Right atrium auricular region (tissue), 2 donors: ENCODE measurements at regions not wholly inside any gene's neighbourhood (a gene's known extent, or its start where the extent isn't known, plus 50 kb on each side); places are given as distances from the start of the nearest gene placed in this dataset.
"Not testable (repeated sequence)": the region's sequence is repeated elsewhere in the genome, so short reads cannot be mapped to it uniquely, and the experiment has no call there.

Source experiments
- DNase-seq: peaks from one replicate; pipeline ENCODE4 v3.0.0-alpha.2; 2019; ENCODE audit warnings: low spot score
- H3K27ac ChIP-seq, 2 donors: fragments of 200-600 bp; sonication (generic); 1 replicate in 1 of 2; 2 replicates in 1 of 2; pipeline ENCODE4 v1.5.1; 2016 to 2019
- H3K27me3 ChIP-seq, 2 donors: fragments of 200-600 bp; sonication (generic); one replicate each; pipeline versions ENCODE4 v1.5.1 to v1.6.0; 2017 to 2019
- H3K36me3 ChIP-seq: fragments of 200-600 bp; sonication (generic); one replicate; pipeline ENCODE4 v1.5.1; 2016
- H3K4me1 ChIP-seq, 2 donors: fragments of 200-600 bp; sonication (generic); one replicate each; pipeline versions ENCODE4 v1.5.1 to v1.6.0; 2017 to 2019
- H3K4me3 ChIP-seq, 2 donors: fragments of 200-600 bp; sonication (generic); 1 replicate in 1 of 2; 2 replicates in 1 of 2; pipeline ENCODE4 v1.5.1; 2017 to 2019; ENCODE audit warnings: mild to moderate bottlenecking in 1 of 2, moderate library complexity in 1 of 2
- H3K9me3 ChIP-seq, 2 donors: fragments of 200-600 bp; sonication (generic); one replicate each; pipeline ENCODE4 v1.5.1; 2019
- TF ChIP-seq, protein P1 (sequence below), 2 donors: fragments of 200-600 bp; sonication (generic); IDR thresholded peaks; one replicate each; pipeline ENCODE4 v1.5.1; 2019; ENCODE audit warnings: antibody characterized with exemption in 2 of 2

DNA sequence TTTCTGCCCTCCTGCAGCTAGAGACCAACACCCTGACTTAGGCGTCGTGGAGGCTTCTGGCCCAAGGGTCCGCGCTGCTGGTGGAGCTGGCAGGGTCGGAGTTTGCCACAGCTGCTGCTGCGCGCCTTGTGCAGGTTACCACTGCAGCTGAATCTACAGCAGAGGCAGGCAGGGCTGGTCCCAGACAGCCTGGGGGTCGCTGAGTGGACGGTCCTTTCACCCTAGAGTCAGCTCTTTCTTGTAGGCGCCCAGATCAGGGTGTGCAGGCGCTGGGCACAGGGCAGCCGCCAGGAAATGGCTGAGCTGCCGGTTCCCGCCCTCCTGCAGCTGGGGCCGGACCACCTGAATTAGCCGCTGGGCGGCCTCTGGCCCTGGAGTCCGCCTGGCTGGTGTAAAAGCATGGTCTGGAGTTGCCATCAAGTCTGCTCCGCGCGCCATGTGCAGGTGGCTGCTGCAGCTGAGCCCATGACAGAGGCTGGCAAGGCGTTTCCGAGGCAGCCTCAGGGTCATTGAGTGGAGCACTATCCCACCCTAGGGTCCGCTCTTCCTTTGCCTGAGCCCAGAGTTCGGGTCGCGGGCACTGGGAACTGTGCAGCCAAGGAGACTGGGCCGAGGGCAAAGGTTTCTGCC is 144.3 kb downstream of the CCDC74A start:
- H3K4me3 ChIP-seq, H3K36me3 ChIP-seq, DNase-seq, H3K27ac ChIP-seq, H3K9me3 ChIP-seq, H3K27me3 ChIP-seq: not testable (repeated sequence)
- peaks cover 0 to 24% of the 10 kb centered on the region in 2 donors for H3K4me1 ChIP-seq

DNA sequence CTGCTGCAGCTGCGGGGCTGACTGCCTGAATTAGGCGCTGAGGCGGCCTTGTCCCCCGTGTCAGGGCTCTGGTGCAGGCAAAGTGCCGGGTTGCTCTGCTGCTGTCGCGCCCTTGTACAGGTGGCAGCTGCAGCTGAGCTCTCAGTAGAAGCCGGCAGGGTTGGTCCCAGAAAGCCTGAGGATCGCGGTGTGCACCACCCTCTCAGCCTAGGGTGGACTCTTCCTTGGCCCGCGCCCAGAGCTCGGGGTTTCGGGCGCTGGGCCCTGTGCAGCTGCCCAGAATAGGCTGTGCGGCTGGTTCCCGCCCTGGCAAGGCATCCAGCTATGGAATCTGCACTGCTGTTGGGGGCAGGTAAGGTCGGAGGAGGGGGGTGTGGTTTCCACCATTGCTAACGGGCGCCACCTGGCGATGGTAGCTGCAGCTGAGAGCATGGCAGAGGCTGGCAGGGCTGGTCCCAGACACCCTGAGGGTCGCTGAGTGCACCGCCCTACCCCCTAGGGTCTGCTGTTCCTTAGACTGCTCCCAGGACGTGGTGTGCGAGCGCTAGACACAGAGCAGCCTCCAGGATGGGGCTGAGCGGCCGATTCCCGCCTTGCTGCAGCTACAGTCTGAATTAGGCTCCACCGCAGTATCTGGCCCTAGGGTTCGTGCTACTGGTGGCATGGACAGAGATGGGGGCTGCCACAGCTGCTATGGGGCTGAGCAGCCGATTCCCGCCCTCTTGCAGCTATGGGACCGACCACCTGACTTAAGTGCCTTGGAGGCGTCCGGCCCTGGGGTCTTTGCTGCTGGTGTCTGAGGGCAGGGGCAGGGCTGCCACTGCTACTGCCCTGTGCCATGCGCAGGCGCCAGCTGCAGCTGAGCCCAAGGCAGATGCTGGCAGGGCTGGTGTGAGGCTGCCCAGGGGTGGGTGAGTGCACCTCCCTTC is 145.0 kb downstream of the CCDC74A start:
- not testable (repeated sequence) for H3K27me3 ChIP-seq, DNase-seq, H3K27ac ChIP-seq, H3K9me3 ChIP-seq, H3K36me3 ChIP-seq
- Histone ChIP-seq H3K4me1 (peaks cover 0 to 24% of the 10 kb centered on the region in 2 donors), H3K4me3 (peak overlapping the region in 1 of 2 donors; percentile 46)
- TF ChIP-seq, protein P1, sequence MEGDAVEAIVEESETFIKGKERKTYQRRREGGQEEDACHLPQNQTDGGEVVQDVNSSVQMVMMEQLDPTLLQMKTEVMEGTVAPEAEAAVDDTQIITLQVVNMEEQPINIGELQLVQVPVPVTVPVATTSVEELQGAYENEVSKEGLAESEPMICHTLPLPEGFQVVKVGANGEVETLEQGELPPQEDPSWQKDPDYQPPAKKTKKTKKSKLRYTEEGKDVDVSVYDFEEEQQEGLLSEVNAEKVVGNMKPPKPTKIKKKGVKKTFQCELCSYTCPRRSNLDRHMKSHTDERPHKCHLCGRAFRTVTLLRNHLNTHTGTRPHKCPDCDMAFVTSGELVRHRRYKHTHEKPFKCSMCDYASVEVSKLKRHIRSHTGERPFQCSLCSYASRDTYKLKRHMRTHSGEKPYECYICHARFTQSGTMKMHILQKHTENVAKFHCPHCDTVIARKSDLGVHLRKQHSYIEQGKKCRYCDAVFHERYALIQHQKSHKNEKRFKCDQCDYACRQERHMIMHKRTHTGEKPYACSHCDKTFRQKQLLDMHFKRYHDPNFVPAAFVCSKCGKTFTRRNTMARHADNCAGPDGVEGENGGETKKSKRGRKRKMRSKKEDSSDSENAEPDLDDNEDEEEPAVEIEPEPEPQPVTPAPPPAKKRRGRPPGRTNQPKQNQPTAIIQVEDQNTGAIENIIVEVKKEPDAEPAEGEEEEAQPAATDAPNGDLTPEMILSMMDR (IDR thresholded peaks at IDR 0.05), result peak; percentile 27 to 78

DNA sequence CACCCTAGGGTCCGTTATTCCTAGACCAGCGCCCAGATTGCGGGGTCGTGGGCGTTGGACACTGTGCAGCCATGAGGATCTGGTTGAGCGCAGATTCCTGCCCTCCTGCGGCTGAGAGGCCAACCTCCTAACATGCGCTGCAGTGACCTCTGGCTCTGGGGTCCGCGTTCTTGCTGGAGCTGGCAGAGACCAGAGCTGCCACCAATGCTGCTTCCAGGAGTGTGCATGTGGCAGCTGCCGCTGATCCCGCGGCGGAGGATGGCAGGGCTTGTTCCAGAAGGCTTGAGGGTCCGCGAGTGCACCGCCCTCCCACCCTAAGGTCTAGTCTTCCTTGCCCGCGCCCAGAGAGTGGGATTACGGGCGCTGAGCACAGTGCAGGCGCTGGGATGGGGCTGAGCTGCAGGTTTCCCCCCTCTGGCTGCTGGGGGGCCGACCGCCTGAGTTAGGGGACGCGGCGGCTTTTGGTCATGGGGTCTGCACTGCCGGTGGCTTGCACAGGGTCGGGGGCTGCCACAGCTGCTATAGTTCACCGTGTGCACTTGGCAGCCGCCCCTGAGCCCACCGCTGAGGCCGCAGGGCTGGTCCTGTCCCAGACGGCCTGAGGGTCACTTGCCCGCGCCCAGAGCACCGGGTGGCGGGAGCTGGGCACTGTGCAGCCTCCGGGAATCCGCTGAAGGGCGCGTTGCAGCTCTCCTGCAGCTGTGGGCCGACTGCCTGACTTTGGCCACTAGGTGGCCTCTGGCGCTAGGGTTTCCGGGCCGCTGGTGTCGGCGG is 145.9 kb downstream of the CCDC74A start:
- Histone ChIP-seq H3K9me3 (no peaks in the 10 kb centered on the region), H3K36me3 (no peaks in the 10 kb centered on the region), H3K27me3 (no peaks in the 10 kb centered on the region), H3K4me1 (peaks cover 0 to 24% of the 10 kb centered on the region in 2 donors), H3K27ac (no peak overlapping the region), H3K4me3 (peak overlapping the region; percentile 17 to 46)
- TF ChIP-seq, protein P1 (IDR thresholded peaks at IDR 0.05), result peak; percentile 89 to 93
- DNase-seq, result peak; percentile 79

DNA sequence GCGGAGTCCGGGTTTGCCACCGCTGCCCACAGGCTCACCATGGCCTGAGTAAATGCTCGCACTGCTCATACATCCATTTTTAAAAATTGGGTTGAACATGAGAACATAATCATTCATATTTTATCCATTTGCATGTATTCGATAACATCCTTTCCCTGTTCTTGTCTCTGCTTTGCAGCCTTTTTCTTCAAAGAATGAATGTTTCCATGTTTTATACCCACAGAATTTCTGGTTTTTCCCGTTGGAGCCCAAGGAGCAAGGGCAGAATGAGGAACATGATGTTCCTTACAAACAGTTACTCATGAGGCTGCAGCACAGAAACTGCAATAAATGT is 146.5 kb downstream of the CCDC74A start:
- TF ChIP-seq, protein P1 (IDR thresholded peaks at IDR 0.05), result peak in 1 of 2 donors; percentile 24
- H3K4me1 ChIP-seq, result peaks cover 0 to 24% of the 10 kb centered on the region in 2 donors
- H3K27ac ChIP-seq, result no peak overlapping the region
- H3K9me3 ChIP-seq, result no peaks in the 10 kb centered on the region
- H3K36me3 ChIP-seq, result no peaks in the 10 kb centered on the region
- H3K27me3 ChIP-seq, result no peaks in the 10 kb centered on the region
- peak overlapping the region; percentile 17 to 46 for H3K4me3 ChIP-seq
- DNase-seq, result no peak

DNA sequence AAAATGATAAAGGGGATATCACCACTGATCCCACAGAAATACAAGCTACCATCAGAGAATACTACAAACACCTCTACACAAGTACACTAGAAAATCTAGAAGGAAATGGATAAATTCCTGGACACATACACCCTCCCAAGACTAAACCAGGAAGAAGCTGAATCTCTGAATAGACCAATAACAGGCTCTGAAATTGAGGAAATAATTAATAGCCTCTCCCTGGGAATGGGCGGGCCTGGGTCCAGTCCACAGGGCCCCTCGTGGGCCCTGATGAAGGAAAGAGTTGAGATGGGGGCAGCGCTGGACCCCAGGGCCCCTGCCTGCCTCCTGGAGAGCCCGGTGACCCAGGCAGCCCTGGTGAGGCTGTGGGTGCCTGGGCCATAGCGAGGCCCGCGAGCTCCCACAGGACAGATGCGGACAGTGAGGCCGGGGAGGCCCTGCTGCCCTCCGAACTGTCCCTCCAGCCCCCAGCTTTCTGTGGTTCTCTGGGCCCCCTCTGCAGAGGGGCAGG is 154.0 kb downstream of the CCDC74A start:
- Histone ChIP-seq H3K4me3 (peak overlapping the region; percentile 67 to 70), H3K27ac (peak overlapping the region; percentile 81 to 86)
- not testable (repeated sequence) for H3K9me3 ChIP-seq, H3K4me1 ChIP-seq, H3K27me3 ChIP-seq, DNase-seq, H3K36me3 ChIP-seq

DNA sequence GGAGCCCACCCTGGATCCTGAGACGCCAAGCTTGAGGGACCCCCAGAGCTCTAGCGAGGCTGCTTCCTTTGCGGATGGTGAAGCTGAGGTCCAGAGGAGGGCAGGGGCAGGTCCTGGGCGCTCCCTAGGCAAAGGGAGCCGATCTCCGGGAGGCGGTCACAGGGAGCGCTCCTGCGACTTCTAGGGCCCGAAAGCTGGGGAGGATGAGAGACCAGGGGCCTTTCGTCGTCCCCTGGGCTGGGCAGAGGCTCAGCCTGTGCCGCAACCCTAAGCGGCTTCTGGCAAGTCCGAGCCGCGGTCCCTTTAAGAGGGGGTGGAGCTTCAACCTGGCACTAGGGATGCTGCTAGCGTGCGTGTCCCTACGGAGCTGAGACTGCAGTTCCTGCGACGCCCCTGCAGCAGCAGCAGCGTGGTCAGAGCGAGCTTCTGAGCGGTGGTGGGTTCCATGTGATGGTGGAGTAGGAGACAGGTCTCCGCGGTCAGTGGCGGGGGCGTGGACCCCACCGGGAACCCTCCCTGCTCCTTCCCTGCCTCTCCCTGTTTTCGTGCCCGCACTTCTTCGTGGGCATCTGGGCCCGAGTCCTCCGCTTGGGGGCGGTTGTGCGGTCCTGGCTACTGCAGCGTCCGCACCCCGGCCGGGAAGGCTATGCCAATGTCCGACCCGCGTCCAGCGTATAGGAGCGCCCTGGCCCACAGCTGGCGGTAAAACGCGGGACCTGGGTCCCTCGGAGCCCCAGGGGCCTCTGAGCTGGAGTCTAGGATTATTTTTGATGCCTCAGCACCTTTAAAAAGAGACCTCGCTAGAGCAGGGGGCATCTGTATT is 154.6 kb downstream of the CCDC74A start:
- peak overlapping the region; percentile 81 to 86 for H3K27ac ChIP-seq
- H3K4me1 ChIP-seq, result peaks cover 0 to 5% of the 10 kb centered on the region in 2 donors
- no peaks in the 10 kb centered on the region for H3K9me3 ChIP-seq
- DNase-seq, result peak; percentile 85
- H3K4me3 ChIP-seq, result peak overlapping the region; percentile 67 to 70
- no peaks in the 10 kb centered on the region for H3K36me3 ChIP-seq
- H3K27me3 ChIP-seq, result no peaks in the 10 kb centered on the region
- TF ChIP-seq, protein P1 (IDR thresholded peaks at IDR 0.05), result peak in 1 of 2 donors; percentile 47

DNA sequence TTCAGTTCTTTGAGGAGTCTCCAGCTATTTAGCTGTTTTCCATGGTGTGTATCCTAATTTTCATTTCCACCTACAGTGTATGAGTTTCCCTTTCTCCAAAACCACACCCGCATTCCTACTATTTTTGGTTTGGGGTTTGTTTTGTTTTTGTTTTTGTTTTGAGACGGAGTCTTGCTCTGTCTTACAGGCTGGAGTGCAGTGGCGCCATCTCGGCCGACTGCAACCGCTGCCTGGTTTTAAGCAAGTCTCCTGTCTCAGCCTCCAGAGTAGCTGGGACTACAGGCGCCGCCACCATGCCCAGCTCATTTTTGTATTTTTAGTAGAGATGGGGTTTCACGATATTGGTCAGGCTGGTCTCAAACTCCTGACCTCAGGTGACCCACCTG is 155.2 kb downstream of the CCDC74A start:
- not testable (repeated sequence) for DNase-seq
- peak overlapping the region; percentile 81 to 86 for H3K27ac ChIP-seq

DNA sequence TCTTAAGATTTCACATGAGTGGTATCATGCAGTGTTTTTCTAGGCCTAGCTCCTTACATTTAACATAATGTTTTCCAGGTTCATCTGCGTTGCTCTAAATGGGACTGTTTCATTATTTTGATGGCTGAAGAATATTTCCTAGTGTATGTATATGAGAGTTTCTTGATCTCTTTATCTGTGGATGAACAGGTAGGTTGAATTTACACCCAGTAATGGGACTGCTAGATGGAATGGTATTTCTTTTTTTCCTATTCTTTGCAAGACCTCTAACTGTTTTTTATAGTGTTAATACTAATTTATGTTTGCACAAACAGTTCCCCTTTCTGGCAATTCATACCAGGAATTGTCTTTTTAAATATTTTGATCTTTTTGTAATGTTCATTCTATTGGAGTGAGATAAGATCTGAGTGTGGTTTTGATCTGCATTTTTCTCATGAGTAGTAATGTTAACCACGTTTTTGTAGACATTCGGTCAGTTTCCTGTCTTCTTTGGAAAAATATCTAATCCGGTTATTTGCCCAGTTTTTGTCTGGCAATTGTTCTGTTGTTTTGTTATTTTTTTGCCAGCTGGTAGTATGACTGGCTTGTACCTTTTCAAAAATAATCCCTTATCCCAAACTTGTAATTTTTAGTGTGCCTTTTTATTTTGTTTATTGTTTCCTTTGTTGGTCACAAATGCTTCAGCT is 157.1 kb downstream of the CCDC74A start:
- not testable (repeated sequence) for H3K4me1 ChIP-seq, H3K4me3 ChIP-seq

More for the DNA sequence above, 155.2 kb downstream of the CCDC74A start:
- peak overlapping the region; percentile 67 to 70 for H3K4me3 ChIP-seq
- not testable (repeated sequence) for H3K4me1 ChIP-seq, H3K27me3 ChIP-seq, H3K36me3 ChIP-seq, H3K9me3 ChIP-seq

More for the DNA sequence above, 157.1 kb downstream of the CCDC74A start:
- not testable (repeated sequence) for H3K36me3 ChIP-seq, H3K27me3 ChIP-seq, DNase-seq, H3K27ac ChIP-seq, H3K9me3 ChIP-seq
